ENCODE measurements at regions not wholly inside any gene's neighbourhood (a gene's known extent, or its start where the extent isn't known, plus 50 kb on each side); places are given as distances from the start of the nearest gene placed in this dataset.

- DNase-seq = no peak
These were observed 117.0 kb downstream of the OAT start for GRCh38 chr10:124301736-124302135.

DNA sequence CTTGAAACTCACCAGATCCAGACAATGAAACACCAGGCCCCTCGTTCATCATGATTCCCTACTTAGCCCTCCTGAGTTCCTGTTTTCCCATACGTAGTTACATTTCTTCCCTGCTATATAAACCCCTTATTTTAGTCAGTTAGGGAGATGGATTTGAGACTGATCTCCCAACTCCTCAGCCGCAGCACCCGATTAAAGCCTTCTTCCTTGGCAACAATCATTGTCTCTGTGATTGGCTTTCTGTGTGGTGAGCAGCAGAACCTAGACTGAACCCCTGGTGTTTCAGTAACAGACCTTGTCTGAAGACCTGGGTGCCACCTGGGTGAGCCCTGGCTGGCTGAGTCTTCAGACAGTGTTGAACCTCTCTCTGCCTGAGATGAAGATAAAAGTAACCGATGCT, 118.0 kb downstream of the OAT start:
- DNase-seq = no peak

DNA sequence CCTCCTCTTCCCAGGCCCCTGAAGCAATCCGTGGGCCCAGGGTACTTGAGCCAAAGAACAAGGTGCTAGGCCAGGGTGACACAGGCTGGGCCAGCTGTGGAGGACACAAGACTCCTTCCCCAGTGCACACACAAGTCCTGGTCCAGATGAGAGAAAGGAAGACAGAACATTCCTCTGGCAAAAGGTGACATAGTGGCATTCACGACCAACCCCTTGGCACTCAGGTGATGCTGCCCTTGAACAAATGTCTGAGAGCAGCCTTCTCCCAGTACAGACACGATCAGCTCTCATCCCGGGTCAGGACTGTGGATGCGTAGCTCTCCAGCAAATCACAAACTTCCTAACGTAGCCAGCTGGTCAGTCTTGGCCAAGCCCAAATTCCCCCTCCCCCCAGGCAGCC, 118.5 kb downstream of the OAT start:
- no peak for DNase-seq

- no peak for DNase-seq
These were observed 119.0 kb downstream of the OAT start for GRCh38 chr10:124299696-124300095.

DNA sequence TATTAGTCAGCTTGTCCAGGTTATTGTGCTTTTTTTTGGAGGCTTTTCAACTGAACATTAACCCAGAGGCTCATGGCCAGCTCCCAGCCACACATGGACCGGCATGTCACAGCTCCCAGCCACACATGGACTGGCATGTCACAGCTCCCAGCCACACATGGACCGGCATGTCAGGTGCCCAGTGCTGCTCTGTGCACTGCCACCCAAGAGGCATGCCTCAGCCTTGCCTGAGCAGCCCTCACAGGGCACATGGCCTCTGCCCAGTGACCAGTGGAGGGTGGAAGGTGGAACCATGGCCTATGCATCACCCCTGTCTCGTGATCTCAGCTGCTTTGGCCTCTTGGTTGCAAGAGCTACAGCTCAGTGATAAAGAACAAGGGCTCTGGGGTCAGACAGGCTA, 119.8 kb downstream of the OAT start:
- DNase-seq = no peak

DNA sequence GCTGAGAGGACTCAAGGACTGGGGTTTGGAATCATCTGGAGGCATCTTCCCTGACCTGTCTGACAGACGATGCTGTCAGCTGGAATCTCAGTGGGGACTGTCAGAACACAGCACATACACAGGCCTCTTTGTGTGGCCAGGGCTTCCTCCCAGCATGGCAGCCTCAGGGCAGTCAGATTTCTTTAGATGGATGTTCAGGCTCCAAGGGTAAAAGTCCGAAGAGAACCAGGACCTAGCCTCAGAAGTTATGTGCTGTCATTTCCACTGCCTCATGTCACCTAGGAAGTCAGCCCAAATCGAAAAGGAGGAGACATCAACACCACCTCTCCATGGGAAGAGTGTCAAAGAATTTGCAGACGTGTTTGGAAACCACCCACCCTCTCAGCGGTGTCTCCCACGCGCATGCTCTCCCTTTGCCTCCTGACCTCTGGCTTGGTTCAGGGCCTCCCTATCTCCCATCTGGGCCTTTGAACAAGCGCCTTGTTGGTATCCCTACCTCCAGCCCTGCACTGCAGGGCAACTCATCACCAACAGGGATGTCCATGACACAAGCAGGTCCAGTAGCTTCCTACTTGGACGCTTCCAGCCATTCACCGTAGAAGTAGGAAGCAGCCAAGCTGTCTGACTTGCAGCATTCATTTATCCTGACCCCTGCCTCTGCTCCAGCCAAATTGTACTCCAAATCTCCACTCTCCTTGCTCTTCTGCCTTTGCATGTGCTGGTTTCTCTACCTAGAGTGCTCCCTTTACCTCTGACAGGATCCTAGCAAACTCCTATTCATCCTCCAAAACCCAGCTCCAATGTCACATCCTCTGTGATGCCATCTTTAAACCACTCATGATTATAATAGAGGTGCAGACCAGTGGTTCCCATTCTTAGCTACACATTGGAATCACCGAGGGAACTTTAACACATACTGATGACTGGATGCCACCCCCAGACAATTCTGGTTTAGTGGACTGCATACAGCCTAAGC, 121.6 kb downstream of the OAT start:
- DNase-seq = no peak

DNA sequence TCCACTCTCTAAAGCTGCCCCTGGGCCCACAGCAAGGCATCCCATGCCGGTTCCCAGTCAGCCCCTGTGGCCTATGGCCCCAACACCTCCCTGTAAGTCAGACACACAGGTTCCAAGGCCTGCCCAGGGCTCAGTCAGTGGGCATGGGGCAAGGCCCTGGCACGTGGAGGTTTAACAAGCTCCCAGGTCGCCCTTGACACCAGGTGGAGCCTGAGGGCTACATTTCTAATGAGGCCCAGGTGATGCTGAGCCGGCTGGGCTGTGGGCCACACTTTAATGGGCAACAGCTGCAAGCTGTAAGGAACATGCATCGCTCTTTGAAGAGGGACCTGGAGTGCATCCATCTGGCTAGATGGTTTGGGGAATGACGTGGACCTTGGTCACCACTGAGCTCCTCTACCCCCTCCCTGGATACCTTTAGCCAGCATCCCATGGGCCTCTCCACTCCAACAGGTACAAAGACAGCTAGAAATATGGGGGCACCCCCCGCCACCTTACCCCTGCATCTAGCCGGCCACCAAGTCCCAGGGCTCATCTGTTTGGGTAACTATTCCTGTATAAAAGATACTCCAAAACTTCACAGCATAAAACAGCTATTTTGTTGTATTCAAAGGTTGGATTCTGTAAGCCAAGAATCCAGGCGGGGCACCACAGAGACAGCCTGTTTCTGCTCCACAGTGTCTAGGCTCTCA, 122.5 kb downstream of the OAT start:
- DNase-seq = peak; percentile 18

DNA sequence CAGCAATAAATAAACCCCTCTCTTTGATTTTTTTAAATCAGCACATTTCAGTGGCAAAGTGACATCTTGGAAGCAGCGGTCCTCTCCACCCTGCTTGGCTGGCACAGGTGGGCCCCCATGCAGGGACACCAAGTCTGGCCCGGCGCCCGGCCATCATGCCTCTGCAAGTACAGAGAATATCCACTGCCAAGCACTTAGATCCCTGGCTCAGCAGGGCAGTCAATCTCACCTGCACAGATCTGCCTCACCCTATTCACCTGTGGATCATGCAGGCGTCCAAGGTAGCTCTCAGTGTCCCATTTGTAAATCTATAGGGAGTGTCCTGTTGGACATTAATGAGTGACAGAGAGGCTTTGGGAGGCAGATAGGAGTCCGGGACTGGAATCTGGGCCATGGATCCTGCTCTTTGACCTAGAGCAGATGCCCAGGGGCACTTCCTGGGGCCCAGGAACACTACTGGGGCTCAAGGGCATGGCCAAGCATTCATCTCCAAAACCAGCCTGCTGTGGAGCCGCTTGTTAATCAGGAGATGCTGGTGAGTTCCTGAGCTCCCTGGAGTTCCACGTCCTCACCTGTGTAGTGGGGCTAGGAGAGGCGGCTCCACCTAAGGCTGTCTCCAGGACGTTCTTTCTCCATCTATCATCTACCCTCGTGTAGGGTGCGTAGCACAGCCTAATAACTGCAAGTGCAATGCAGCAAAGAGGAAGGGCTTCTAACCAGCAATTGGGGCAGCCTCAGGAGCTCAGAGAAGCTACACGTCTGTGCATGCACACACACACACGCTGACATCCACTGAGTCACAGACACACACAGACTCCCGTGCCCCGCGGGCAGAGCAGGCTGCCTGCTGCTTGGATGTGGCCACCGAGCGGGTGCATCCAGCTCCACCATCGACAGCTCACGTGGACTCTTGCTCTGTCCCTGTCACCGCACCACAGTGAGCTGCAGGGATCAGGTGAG, 123.6 kb downstream of the OAT start:
- no peak for DNase-seq

DNA sequence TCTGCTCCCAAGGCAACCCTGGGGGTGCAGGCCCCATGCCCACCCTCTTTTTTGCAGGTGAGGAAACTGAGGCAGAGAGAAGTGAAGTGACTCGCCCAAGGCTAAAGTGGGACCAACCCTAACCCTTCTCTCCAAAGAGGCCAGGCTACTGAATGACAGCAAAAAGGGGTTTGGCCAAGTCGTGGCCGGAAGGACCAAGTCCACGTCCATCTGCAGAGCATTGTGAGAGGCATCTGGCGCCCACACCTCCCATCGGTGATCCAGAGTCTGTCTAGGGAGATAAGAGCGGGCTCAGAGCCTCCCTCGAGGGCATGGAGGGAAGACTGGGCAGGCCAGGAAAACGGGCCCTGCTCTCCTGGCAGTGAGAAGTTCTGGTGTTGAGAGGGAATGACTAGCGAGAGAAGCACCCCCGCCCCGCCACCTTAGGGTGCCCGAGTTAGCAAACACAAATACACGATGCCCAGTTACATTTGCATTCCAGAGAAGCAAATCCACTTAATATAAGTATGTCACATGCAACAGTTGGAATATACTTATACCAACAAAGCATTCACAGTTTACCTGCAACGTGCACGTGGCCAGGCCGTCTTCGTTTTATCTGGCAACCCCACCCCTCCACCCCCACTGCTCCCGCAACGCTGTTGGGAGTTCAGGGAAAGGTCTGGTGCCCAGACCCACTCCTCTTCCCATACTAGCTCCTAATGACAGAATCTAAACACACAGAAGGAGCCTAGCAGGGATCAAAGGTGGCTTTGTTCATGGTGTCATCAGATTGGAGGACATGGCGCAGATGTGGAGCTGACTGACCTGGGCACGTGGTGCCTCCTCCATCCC, 124.9 kb downstream of the OAT start:
- DNase-seq = no peak

- no peak for DNase-seq
These were observed 125.7 kb downstream of the OAT start for GRCh38 chr10:124292911-124293615.

DNA sequence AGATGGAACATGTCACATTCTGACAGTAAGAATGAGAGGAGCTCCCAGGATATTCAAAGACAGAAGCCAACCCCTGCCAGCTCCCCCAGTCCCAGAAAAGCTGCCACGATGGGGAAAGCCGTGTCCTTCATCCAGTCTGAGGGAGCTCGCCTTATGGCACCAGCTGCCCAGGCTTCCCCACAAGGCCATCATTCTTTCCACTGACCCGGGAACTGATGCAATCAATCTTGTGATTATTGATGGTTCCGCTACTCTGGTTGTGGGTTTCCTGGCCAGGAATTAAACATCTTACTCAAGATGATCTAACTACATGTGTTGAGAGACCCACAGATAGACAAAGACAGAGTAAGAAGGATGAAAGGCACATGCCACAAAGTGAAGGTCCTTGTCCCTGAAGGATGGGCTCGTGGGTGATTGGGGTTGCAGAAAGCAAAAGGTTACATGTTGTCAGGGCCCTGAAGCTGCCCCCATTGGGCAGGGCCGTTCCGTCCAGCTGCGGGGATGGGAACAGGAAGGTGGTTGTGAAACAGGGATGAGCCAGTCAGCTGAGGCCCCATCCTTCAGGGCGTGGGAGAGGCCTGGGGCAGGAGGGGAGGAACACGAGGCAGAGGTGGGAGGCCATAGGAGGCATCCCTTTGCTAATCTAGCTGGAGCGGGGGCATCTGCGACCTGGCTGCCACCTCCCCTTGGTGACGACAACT, 127.6 kb downstream of the OAT start:
- DNase-seq = no peak

DNA sequence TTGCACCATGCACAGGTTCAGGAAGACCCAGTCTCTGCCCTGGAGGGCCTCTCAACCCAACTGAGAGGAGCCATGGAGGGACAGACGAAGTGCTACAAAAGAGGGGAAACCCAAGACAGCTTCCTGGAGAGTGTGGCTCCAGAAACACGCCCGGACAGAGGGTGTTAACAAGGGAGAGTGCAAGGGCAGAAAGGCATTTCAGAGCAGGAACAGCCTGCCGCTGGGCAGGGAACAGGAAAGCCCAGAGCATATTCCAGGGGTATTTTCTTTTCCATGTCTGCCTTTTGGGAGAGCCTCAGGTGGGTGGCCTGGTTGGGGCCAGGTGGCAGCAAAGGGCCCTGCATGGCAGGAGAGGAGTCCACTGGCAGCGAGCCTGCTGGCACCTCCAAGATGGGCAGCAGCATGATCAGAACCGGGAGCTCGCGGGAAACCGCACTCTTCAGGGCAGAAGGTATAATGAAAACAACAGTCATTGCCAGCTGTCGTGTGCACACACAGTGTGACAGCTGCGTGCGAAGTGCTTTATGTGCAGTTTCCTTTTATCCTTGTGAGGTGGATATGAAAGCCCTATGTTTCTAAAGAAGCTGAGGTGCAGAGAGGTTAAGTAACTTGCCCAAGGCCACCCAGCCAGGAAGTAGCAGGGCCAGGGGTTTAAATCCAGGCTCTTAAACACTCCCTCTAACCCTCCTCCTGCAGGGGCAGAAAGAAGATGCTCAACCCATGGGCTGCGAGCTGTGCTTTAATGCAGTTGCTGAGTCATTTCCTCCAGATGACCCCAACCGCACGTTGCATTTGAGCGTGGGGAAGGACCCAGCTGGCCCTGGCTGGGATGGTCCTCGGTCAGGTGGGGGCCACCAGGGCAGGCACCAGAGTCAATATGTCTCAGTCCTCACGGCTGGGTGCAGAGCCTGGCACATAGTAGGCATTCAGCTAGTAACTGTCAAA, 128.6 kb downstream of the OAT start:
- DNase-seq = peak; percentile 17

GRCh38 chr10:124288928-124289850, 129.5 kb downstream of the OAT start:
- no peak for DNase-seq

GRCh38 chr10:124288486-124288885, 130.2 kb downstream of the OAT start:
- no peak for DNase-seq

DNA sequence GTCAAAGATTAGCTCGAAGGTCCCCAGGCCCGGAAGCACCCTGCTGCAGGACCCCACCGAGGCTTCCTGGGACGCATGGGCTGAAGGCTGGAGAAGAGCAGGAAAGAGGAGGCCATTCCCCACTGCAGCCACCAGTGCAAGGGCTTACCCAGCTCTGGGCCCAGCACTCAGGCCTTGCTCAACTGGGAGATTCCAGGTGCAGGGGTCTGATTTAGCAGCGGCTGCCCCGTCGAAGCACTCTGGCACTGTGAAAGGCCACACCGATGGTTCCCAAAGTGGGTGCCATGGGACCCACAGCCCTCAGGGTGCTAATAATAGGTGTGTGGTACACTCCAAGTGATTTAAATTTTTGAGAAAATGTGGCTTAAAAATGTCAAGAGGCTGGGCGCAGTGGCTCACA, 130.9 kb downstream of the OAT start:
- DNase-seq = no peak

DNA sequence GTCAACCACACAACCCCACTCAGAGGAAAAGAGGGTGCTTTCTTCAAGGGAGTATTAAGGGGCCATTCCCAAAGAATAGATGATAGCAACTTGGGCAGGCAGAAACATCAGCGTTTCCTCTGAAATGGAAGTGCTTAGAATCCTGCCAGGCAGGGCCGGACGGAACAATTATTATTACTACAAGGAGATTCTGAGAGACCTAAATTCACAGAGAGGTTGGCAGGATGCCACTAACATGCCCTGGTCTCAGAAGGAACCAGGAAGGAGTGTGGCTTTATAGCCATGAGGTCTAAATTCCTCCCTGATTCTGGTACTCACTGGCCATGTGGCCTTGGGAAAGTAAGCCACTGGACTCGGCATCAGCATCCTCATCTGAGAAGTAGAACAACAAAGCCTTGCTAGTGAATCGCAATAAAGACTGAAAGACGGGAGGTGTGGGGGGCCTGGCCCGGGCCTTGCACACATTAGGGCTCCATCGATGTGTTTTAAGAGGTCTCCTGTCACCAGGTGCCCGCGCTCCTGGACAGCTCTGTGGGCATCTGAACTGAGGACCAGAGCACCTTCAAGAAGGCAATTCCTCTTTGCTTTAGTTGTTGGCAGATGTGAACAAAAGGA, 131.5 kb downstream of the OAT start:
- DNase-seq = no peak

- DNase-seq = no peak
These were observed 132.1 kb downstream of the OAT start for GRCh38 chr10:124286621-124287020.

All from NCI-H774 (cell line).